Erythroblast (primary cell): ENCODE measurements at regions not wholly inside any gene's neighbourhood (a gene's known extent, or its start where the extent isn't known, plus 50 kb on each side); places are given as distances from the start of the nearest gene placed in this dataset.
A peak's percentile ranks its signal among the peaks of the same experiment; 100 is the strongest.

Experiments used
- DNase-seq, 2 experiments: peaks; one replicate each; lab custom pipeline; 2025; lab: John Stamatoyannopoulos, UW
- GATA1 ChIP-seq: IDR thresholded peaks from 2 replicates; pipeline ENCODE4 v1.6.1; 2011; ENCODE audit warnings: low read depth, mild to moderate bottlenecking, control low read depth, low read length, moderate library complexity
- POLR2A ChIP-seq: IDR thresholded peaks from 2 replicates; pipeline ENCODE4 v1.6.1; 2011; ENCODE audit warnings: mild to moderate bottlenecking, low read length

- DNase-seq: no peak
- TF ChIP-seq GATA1 (no peak), POLR2A (no peak)
Measured at GRCh38 chr3:124206225-124207055, 214.5 kb upstream of the ROPN1 start.

GRCh38 chr3:124207077-124207476 lies 215.2 kb upstream of the ROPN1 start:
- no peak for DNase-seq
- TF ChIP-seq GATA1 (no peak), POLR2A (no peak)

- no peak for DNase-seq
- TF ChIP-seq GATA1 (no peak), POLR2A (no peak)
Measured at GRCh38 chr3:124207873-124208485, 216.1 kb upstream of the ROPN1 start.

- TF ChIP-seq POLR2A (no peak), GATA1 (no peak)
- no peak for DNase-seq
Measured at GRCh38 chr3:124209426-124209825, 217.5 kb upstream of the ROPN1 start.

GRCh38 chr3:124210899-124211298 lies 219.0 kb upstream of the ROPN1 start:
- no peak for DNase-seq
- TF ChIP-seq GATA1 (no peak), POLR2A (no peak)

GRCh38 chr3:124213641-124214040 lies 221.7 kb upstream of the ROPN1 start:
- no peak for TF ChIP-seq GATA1
- TF ChIP-seq POLR2A: no peak
- DNase-seq: no peak

GRCh38 chr3:124217542-124217941 lies 225.6 kb upstream of the ROPN1 start:
- peak; percentile 57 to 61 for DNase-seq
- no peak for TF ChIP-seq POLR2A
- no peak for TF ChIP-seq GATA1

GRCh38 chr3:124221422-124221821 lies 229.5 kb upstream of the ROPN1 start:
- no peak for TF ChIP-seq GATA1
- no peak for TF ChIP-seq POLR2A
- no peak for DNase-seq

GRCh38 chr3:124223853-124224252 lies 231.9 kb upstream of the ROPN1 start:
- DNase-seq: no peak
- no peak for TF ChIP-seq POLR2A
- no peak for TF ChIP-seq GATA1

- DNase-seq: no peak
- TF ChIP-seq POLR2A (no peak), GATA1 (no peak)
Measured at GRCh38 chr3:124227150-124227630, 235.3 kb upstream of the ROPN1 start.

GRCh38 chr3:124229420-124229819 lies 237.5 kb upstream of the ROPN1 start:
- DNase-seq: no peak
- TF ChIP-seq GATA1 (no peak), POLR2A (no peak)

- no peak for DNase-seq
- TF ChIP-seq GATA1 (no peak), POLR2A (no peak)
Measured at GRCh38 chr3:124229836-124230235, 237.9 kb upstream of the ROPN1 start.

GRCh38 chr3:124230432-124230831 lies 238.5 kb upstream of the ROPN1 start:
- TF ChIP-seq POLR2A: no peak
- no peak for TF ChIP-seq GATA1
- no peak for DNase-seq

- TF ChIP-seq POLR2A (no peak), GATA1 (no peak)
- no peak for DNase-seq
Measured at GRCh38 chr3:124230998-124231397, 239.1 kb upstream of the ROPN1 start.

GRCh38 chr3:124234852-124235252 lies 242.9 kb upstream of the ROPN1 start:
- TF ChIP-seq POLR2A (no peak), GATA1 (no peak)
- no peak for DNase-seq
